DND-41 (cell line): ENCODE measurements at regions not wholly inside any gene's neighbourhood (a gene's known extent, or its start where the extent isn't known, plus 50 kb on each side); places are given as distances from the start of the nearest gene placed in this dataset.

Source experiments
- EZH2 ChIP-seq: IDR thresholded peaks from 3 replicates; pipeline ENCODE4 v1.6.1; 2012; ENCODE audit warnings: borderline replicate concordance, low read depth, mild to moderate bottlenecking, moderate library complexity, low read length, inconsistent platforms; ENCODE audit not compliant: severe bottlenecking
- TF ChIP-seq, protein P1 (sequence below): IDR thresholded peaks from 2 replicates; pipeline ENCODE4 v1.5.1; 2012; ENCODE audit warnings: borderline replicate concordance, low read length, moderate library complexity, mild to moderate bottlenecking; ENCODE audit not compliant: poor library complexity, severe bottlenecking; ENCODE audit errors: extremely low read depth

DNA sequence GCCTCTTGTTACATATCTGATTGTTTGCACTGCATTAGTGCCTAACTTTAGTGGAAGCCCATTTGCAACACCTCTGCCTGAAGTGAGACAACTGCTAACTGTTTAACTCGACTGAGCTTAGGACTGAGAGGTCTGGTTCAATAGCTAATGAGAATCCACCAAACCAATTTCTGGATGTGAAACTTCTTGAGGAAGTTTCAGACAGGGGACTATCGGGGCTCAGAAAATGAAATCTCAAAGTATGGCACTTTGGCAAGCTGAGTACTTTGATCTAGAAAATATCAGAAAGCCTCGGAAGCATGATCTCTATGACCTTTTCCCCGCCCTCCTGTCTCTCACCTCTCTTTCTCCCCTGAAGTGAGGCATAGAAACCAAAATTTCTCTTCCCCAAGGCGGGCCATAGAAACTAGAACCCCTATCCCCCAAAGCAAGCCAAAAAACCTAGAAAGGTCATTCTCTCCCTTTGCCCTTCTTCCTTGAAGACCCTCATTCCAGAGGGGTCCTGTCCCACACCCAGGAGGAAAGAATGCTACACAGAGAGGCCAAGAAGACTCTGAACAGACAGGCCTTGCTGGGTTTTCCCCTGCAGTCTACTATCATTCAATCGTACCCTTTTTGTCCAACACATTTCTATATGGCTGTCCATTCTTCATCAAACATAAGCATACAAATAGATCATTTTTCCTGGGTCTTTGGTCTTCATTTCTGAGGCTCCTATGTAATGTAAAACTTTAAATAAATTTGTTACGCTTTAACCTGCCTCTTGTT lies 69.6 kb upstream of the CREB1 start:
- TF ChIP-seq, protein P1, sequence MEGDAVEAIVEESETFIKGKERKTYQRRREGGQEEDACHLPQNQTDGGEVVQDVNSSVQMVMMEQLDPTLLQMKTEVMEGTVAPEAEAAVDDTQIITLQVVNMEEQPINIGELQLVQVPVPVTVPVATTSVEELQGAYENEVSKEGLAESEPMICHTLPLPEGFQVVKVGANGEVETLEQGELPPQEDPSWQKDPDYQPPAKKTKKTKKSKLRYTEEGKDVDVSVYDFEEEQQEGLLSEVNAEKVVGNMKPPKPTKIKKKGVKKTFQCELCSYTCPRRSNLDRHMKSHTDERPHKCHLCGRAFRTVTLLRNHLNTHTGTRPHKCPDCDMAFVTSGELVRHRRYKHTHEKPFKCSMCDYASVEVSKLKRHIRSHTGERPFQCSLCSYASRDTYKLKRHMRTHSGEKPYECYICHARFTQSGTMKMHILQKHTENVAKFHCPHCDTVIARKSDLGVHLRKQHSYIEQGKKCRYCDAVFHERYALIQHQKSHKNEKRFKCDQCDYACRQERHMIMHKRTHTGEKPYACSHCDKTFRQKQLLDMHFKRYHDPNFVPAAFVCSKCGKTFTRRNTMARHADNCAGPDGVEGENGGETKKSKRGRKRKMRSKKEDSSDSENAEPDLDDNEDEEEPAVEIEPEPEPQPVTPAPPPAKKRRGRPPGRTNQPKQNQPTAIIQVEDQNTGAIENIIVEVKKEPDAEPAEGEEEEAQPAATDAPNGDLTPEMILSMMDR: no peak
- TF ChIP-seq EZH2: no peak
